Smooth muscle cell (in vitro differentiated cells): ENCODE measurements at regions not wholly inside any gene's neighbourhood (a gene's known extent, or its start where the extent isn't known, plus 50 kb on each side); places are given as distances from the start of the nearest gene placed in this dataset.

Experiments
- DNase-seq: peaks from one replicate; lab custom pipeline; 2025; ENCODE audit not compliant: unreplicated experiment; lab: John Stamatoyannopoulos, UW
- H2AFZ ChIP-seq: fragments of 200-600 bp; sonication (generic); 2 replicates; pipeline ENCODE4 v1.6.0; 2016; ENCODE audit warnings: antibody characterized with exemption, low read depth, mild to moderate bottlenecking
- H3F3A ChIP-seq: fragments of 200-600 bp; sonication (generic); 2 replicates; pipeline ENCODE4 v1.6.0; 2017; ENCODE audit warnings: antibody characterized with exemption, low read depth
- H3K27ac ChIP-seq: fragments of 200-600 bp; sonication (generic); 2 replicates; pipeline ENCODE4 v1.5.1; 2016; ENCODE audit warnings: low read depth, mild to moderate bottlenecking
- H3K27me3 ChIP-seq: fragments of 200-600 bp; sonication (generic); 2 replicates; pipeline ENCODE4 v1.6.1; 2016; ENCODE audit warnings: low read depth, mild to moderate bottlenecking
- H3K36me3 ChIP-seq: fragments of 200-600 bp; sonication (generic); 2 replicates; pipeline ENCODE4 v1.5.1; 2016; ENCODE audit warnings: low read depth
- H3K4me1 ChIP-seq: fragments of 200-600 bp; sonication (generic); 2 replicates; pipeline ENCODE4 v1.5.1; 2016; ENCODE audit warnings: low read depth
- H3K4me2 ChIP-seq: fragments of 200-600 bp; sonication (generic); 2 replicates; pipeline ENCODE4 v1.6.0; 2016; ENCODE audit warnings: mild to moderate bottlenecking
- H3K4me3 ChIP-seq: fragments of 200-600 bp; sonication (generic); 2 replicates; pipeline ENCODE4 v1.5.1; 2016; ENCODE audit warnings: mild to moderate bottlenecking
- H3K79me2 ChIP-seq: fragments of 200-600 bp; sonication (generic); 2 replicates; pipeline ENCODE4 v1.6.0; 2016; ENCODE audit warnings: low read depth, mild to moderate bottlenecking
- H3K9ac ChIP-seq: fragments of 200-600 bp; sonication (generic); 2 replicates; pipeline ENCODE4 v1.6.0; 2016; ENCODE audit warnings: low read depth
- H3K9me3 ChIP-seq: fragments of 200-600 bp; sonication (generic); replicated peaks from 2 replicates; pipeline ENCODE4 v1.5.1; 2016; ENCODE audit warnings: low read depth
- H4K20me1 ChIP-seq: fragments of 200-600 bp; sonication (generic); 2 replicates; pipeline ENCODE4 v1.6.0; 2016; ENCODE audit warnings: low read depth
- WGBS: methylation state at CpG from one replicate; pipeline ENCODE4 v1.1.7; 2016; ENCODE audit warnings: low lambda C conversion rate; 5-methylcytosine and 5-hydroxymethylcytosine counted together
- TF ChIP-seq, protein P1 (sequence below): fragments of 200-600 bp; sonication (generic); IDR thresholded peaks from 2 replicates; pipeline ENCODE4 v1.5.1; 2017; ENCODE audit warnings: borderline replicate concordance, mild to moderate bottlenecking, antibody characterized with exemption; ENCODE audit not compliant: insufficient read depth, poor library complexity, severe bottlenecking

GRCh38 chr4:178471994-178472393, 1029.8 kb upstream of the AGA start:
- Histone ChIP-seq H3K4me1 (no peaks in the 10 kb centered on the region), H2AFZ (no peak overlapping the region), H3F3A (no peaks in the 10 kb centered on the region), H3K4me3 (no peak overlapping the region), H3K36me3 (no peaks in the 10 kb centered on the region), H3K79me2 (no peaks in the 10 kb centered on the region), H3K27me3 (no peaks in the 10 kb centered on the region), H3K9ac (no peak overlapping the region), H3K27ac (no peak overlapping the region), H3K9me3 (no peaks in the 10 kb centered on the region), H4K20me1 (no peaks in the 10 kb centered on the region), H3K4me2 (no peak overlapping the region)
- TF ChIP-seq, protein P1, sequence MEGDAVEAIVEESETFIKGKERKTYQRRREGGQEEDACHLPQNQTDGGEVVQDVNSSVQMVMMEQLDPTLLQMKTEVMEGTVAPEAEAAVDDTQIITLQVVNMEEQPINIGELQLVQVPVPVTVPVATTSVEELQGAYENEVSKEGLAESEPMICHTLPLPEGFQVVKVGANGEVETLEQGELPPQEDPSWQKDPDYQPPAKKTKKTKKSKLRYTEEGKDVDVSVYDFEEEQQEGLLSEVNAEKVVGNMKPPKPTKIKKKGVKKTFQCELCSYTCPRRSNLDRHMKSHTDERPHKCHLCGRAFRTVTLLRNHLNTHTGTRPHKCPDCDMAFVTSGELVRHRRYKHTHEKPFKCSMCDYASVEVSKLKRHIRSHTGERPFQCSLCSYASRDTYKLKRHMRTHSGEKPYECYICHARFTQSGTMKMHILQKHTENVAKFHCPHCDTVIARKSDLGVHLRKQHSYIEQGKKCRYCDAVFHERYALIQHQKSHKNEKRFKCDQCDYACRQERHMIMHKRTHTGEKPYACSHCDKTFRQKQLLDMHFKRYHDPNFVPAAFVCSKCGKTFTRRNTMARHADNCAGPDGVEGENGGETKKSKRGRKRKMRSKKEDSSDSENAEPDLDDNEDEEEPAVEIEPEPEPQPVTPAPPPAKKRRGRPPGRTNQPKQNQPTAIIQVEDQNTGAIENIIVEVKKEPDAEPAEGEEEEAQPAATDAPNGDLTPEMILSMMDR = no peak
- 97% methylated on average over 2 of the region's 2 CpGs for WGBS
- DNase-seq = no peak

DNA sequence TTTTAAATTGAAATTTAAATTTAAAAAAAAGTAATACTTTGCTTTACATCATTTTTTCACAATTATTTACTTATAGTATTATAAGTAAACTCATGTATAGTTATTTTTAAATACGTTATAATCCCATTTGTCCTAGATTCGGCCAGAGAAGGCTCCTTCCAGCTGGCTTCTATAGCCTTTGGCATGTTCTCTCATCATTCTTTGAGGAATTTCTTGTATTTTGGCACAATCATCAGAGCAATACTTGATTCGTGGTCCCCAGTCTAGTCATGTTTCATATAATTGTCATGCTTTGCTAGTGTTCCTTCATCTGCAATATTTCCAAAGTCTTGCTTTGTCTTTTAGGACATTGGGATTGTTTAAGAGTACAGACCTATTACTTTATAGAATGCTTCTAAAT, 1037.9 kb upstream of the AGA start:
- H3K9ac ChIP-seq = no peak overlapping the region
- 83% methylated on average over 3 of the region's 3 CpGs for WGBS

GRCh38 chr4:178480881-178481280, 1038.6 kb upstream of the AGA start:
- no peak overlapping the region for H3K9ac ChIP-seq
- H3K4me3 ChIP-seq = no peak overlapping the region
- no peaks in the 10 kb centered on the region for H4K20me1 ChIP-seq
- no peaks in the 10 kb centered on the region for H3K36me3 ChIP-seq
- no peak overlapping the region for H2AFZ ChIP-seq
- DNase-seq = no peak
- H3F3A ChIP-seq = no peaks in the 10 kb centered on the region
- no peaks in the 10 kb centered on the region for H3K79me2 ChIP-seq
- H3K9me3 ChIP-seq = no peaks in the 10 kb centered on the region
- no peaks in the 10 kb centered on the region for H3K4me1 ChIP-seq
- no peak overlapping the region for H3K27ac ChIP-seq
- no peaks in the 10 kb centered on the region for H3K27me3 ChIP-seq
- TF ChIP-seq, protein P1 = no peak
- no peak overlapping the region for H3K4me2 ChIP-seq

More for the DNA sequence above, 1037.9 kb upstream of the AGA start:
- H4K20me1 ChIP-seq = no peaks in the 10 kb centered on the region
- no peaks in the 10 kb centered on the region for H3K27me3 ChIP-seq
- no peak overlapping the region for H2AFZ ChIP-seq
- no peaks in the 10 kb centered on the region for H3K79me2 ChIP-seq
- no peak overlapping the region for H3K4me3 ChIP-seq
- DNase-seq = no peak
- H3K4me1 ChIP-seq = no peaks in the 10 kb centered on the region
- no peaks in the 10 kb centered on the region for H3F3A ChIP-seq
- H3K4me2 ChIP-seq = no peak overlapping the region
- no peaks in the 10 kb centered on the region for H3K36me3 ChIP-seq
- no peaks in the 10 kb centered on the region for H3K9me3 ChIP-seq
- no peak overlapping the region for H3K27ac ChIP-seq
- TF ChIP-seq, protein P1 = no peak

DNA sequence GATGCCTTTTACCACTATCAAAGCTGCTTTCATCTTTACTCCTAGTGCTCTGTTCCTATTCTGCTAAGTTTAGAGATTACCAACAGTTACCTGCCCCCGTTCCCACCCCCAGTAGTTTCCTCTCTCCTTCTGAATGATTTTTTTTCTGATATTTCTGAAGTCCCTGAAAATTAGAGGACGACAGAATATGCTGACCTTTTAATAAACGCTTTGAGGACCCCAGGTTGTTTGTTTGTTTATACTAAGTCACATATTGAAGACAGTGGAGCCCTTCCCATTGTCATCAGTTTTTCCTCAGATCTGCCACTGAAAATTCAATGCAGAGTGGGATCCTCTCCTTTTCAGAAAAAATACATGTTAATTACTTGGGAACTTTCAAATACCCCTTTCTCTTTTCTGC, 1039.3 kb upstream of the AGA start:
- Histone ChIP-seq H3K27me3 (no peaks in the 10 kb centered on the region), H3K4me1 (no peaks in the 10 kb centered on the region), H3K4me2 (no peak overlapping the region), H2AFZ (no peak overlapping the region), H3K79me2 (no peaks in the 10 kb centered on the region), H3K9me3 (no peaks in the 10 kb centered on the region), H3K36me3 (no peaks in the 10 kb centered on the region), H3K4me3 (no peak overlapping the region), H4K20me1 (no peaks in the 10 kb centered on the region), H3F3A (no peaks in the 10 kb centered on the region), H3K9ac (no peak overlapping the region), H3K27ac (no peak overlapping the region)
- WGBS = 51% methylated on average over 3 of the region's 3 CpGs
- DNase-seq = no peak
- TF ChIP-seq, protein P1 = no peak
